Colonic mucosa (tissue), 4 donors: ENCODE measurements at regions not wholly inside any gene's neighbourhood (a gene's known extent, or its start where the extent isn't known, plus 50 kb on each side); places are given as distances from the start of the nearest gene placed in this dataset.

ENCODE experiments used
- DNase-seq: peaks from one replicate; pipeline ENCODE4 v3.0.0-alpha.2; 2020
- H3K27ac ChIP-seq: fragments of 200-600 bp; one replicate; pipeline ENCODE4 v1.8.0; 2021
- H3K27me3 ChIP-seq: fragments of 200-600 bp; one replicate; pipeline ENCODE4 v1.8.0; 2021
- H3K36me3 ChIP-seq: fragments of 200-600 bp; one replicate; pipeline ENCODE4 v1.8.0; 2021
- H3K4me1 ChIP-seq: fragments of 200-600 bp; one replicate; pipeline ENCODE4 v1.8.0; 2021; ENCODE audit warnings: mild to moderate bottlenecking
- H3K4me3 ChIP-seq: fragments of 200-600 bp; one replicate; pipeline ENCODE4 v1.8.0; 2021
- H3K9ac ChIP-seq, 2 donors: one replicate each; pipeline ENCODE4 v1.7.0; 2013; ENCODE audit warnings: control low read depth in 2 of 2, low read depth in 2 of 2, low read length in 2 of 2
- H3K9me3 ChIP-seq: fragments of 200-600 bp; one replicate; pipeline ENCODE4 v1.8.0; 2021
- intact Hi-C: fragments of 100-400 bp; cut with DNase I; formaldehyde crosslinking; loops from one replicate; pipeline ENCODE4 v1.14.1; 2022
- TF ChIP-seq, protein P1 (sequence below): fragments of 200-600 bp; IDR thresholded peaks from one replicate; pipeline ENCODE4 v1.8.0; 2022; ENCODE audit warnings: antibody characterized with exemption, mild to moderate bottlenecking
- donor health status: healthy.
- donor health status: DM: no; HTN: no; CAD: no.
- donor health status: DM: no; HTN: no; CAD: no.

DNA sequence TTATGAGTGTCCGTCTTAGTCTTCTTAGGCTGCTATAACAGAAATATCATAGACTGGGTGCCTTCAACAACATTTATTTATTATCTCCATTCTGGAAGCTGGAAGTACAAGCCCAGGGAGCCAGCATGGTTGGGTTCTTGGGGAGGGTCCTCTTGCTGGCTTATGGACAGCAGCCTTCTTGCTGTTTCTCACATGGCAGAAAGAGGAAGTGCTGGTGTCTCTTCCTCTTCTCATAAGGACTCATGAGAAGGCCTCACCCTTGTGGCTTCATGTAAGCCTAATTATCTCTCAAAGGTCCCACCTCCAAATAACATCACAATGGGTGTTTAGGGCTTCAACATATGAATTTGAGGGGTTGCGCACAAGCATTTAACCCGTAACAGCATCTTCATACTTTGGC, 207.0 kb upstream of the COX10 start:
- Histone ChIP-seq H3K9ac (no peak overlapping the region), H3K27me3 (no peaks in the 10 kb centered on the region), H3K27ac (no peak overlapping the region), H3K4me3 (no peak overlapping the region), H3K4me1 (no peaks in the 10 kb centered on the region), H3K9me3 (no peaks in the 10 kb centered on the region), H3K36me3 (no peaks in the 10 kb centered on the region)
- intact Hi-C loops = no loop called here
- TF ChIP-seq, protein P1, sequence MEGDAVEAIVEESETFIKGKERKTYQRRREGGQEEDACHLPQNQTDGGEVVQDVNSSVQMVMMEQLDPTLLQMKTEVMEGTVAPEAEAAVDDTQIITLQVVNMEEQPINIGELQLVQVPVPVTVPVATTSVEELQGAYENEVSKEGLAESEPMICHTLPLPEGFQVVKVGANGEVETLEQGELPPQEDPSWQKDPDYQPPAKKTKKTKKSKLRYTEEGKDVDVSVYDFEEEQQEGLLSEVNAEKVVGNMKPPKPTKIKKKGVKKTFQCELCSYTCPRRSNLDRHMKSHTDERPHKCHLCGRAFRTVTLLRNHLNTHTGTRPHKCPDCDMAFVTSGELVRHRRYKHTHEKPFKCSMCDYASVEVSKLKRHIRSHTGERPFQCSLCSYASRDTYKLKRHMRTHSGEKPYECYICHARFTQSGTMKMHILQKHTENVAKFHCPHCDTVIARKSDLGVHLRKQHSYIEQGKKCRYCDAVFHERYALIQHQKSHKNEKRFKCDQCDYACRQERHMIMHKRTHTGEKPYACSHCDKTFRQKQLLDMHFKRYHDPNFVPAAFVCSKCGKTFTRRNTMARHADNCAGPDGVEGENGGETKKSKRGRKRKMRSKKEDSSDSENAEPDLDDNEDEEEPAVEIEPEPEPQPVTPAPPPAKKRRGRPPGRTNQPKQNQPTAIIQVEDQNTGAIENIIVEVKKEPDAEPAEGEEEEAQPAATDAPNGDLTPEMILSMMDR = no peak
- DNase-seq = no peak

DNA sequence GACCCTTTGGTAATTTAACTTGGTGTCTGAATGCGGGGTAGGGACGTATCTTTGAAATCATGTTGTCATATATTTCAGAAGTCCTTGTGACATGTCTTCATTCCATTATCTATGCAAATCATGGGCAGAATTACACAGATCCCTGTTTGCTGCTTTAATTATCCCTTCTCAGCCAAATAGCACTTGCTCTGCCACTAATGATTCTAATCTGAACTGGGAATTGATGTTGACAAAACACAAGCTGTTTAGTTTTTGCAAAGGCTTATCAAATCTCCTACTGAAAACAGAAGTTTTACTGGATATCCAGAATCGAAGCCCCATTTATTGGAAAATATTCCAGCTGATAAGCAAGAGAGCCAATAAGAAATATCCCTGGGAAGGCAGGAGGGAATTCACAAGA, 205.9 kb upstream of the COX10 start:
- no peak for DNase-seq
- H3K36me3 ChIP-seq = no peaks in the 10 kb centered on the region
- intact Hi-C loops = no loop called here
- TF ChIP-seq, protein P1 = no peak
- no peaks in the 10 kb centered on the region for H3K27me3 ChIP-seq
- no peaks in the 10 kb centered on the region for H3K4me1 ChIP-seq
- H3K4me3 ChIP-seq = no peak overlapping the region
- no peak overlapping the region for H3K9ac ChIP-seq
- H3K27ac ChIP-seq = no peak overlapping the region
- H3K9me3 ChIP-seq = no peaks in the 10 kb centered on the region

- TF ChIP-seq, protein P1 = no peak
- intact Hi-C loops = no loop called here
- DNase-seq = no peak
- Histone ChIP-seq H3K9me3 (no peaks in the 10 kb centered on the region), H3K4me1 (no peaks in the 10 kb centered on the region), H3K27me3 (no peaks in the 10 kb centered on the region), H3K27ac (no peak overlapping the region), H3K9ac (no peak overlapping the region), H3K4me3 (no peak overlapping the region), H3K36me3 (no peaks in the 10 kb centered on the region)
Measured at GRCh38 chr17:13864521-13864920, 204.8 kb upstream of the COX10 start.

DNA sequence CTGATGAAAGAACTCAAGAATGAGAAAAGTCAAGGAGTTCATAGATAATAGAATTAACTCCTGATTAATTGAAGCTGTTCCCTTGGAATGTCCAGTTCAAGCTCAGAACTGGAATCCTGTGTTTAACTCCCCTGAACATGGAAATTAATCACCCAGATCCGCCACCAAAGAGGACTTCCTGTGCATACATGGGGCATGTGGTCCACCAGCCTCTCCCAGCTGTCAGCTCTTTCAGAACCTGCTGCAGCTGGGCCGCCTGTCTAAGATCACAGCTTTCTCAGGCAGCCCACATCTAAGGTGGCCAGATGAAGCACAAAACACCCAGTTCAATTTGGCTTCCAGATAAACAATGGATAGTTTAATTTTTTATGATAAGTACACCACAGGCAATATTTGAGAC, 203.7 kb upstream of the COX10 start:
- Histone ChIP-seq H3K9me3 (no peaks in the 10 kb centered on the region), H3K27me3 (no peaks in the 10 kb centered on the region), H3K36me3 (no peaks in the 10 kb centered on the region), H3K27ac (no peak overlapping the region), H3K9ac (no peak overlapping the region), H3K4me3 (no peak overlapping the region), H3K4me1 (no peaks in the 10 kb centered on the region)
- TF ChIP-seq, protein P1 = no peak
- intact Hi-C loops = no loop called here
- no peak for DNase-seq

- no peaks in the 10 kb centered on the region for H3K9me3 ChIP-seq
- no peak overlapping the region for H3K4me3 ChIP-seq
- H3K4me1 ChIP-seq = no peaks in the 10 kb centered on the region
- TF ChIP-seq, protein P1 = no peak
- no peak overlapping the region for H3K27ac ChIP-seq
- H3K27me3 ChIP-seq = no peaks in the 10 kb centered on the region
- no peaks in the 10 kb centered on the region for H3K36me3 ChIP-seq
- DNase-seq = no peak
- no peak overlapping the region for H3K9ac ChIP-seq
- intact Hi-C loops = no loop called here
Measured at GRCh38 chr17:13869331-13869940, 199.9 kb upstream of the COX10 start.
